WTC11 (cell line): ENCODE measurements at regions not wholly inside any gene's neighbourhood (a gene's known extent, or its start where the extent isn't known, plus 50 kb on each side); places are given as distances from the start of the nearest gene placed in this dataset.

ENCODE experiments used
- ATAC-seq: fragments of 200-7000 bp; cut with Tn5 transposase; 2 replicates; pipeline ENCODE4 v1.10.0; 2021; ENCODE audit warnings: mild to moderate bottlenecking, moderate library complexity
- CTCF ChIA-PET: fragments of 300-600 bp; sonication (Branson Sonifier 250); formaldehyde crosslinking; loops from one replicate; lab custom pipeline; 2021; ENCODE audit warnings: antibody characterized with exemption; lab: Charles Lee
- POLR2A ChIA-PET: fragments of 350-600 bp; sonication (Branson Sonifier 250); formaldehyde crosslinking; loops from one replicate; lab custom pipeline; 2021; ENCODE audit warnings: antibody characterized with exemption; lab: Charles Lee
- DNase-seq: peaks from one replicate; pipeline ENCODE4 v3.0.0; 2021; ENCODE audit warnings: low spot score
- H3K27ac Mint-ChIP-seq: 2 replicates; pipeline ENCODE4 v1.8.0; 2021; ENCODE audit warnings: mixed read lengths
- H3K27me3 Mint-ChIP-seq: 2 replicates; pipeline ENCODE4 v1.8.0; 2021; ENCODE audit warnings: low read depth, mild to moderate bottlenecking, moderate library complexity, mixed read lengths
- H3K36me3 Mint-ChIP-seq: 2 replicates; pipeline ENCODE4 v1.8.0; 2021; ENCODE audit warnings: mixed read lengths
- H3K4me1 Mint-ChIP-seq: 2 replicates; pipeline ENCODE4 v1.8.0; 2022; ENCODE audit warnings: mixed read lengths
- H3K4me3 Mint-ChIP-seq: 2 replicates; pipeline ENCODE4 v1.8.0; 2021; ENCODE audit warnings: mild to moderate bottlenecking, moderate library complexity, mixed read lengths
- H3K9me3 Mint-ChIP-seq: 2 replicates; pipeline ENCODE4 v1.8.0; 2021; ENCODE audit warnings: mixed read lengths
- AFF4 ChIP-seq: sonication (generic); formaldehyde crosslinking; IDR thresholded peaks from 2 replicates; pipeline ENCODE4 v1.8.1; 2023; ENCODE audit warnings: mild to moderate bottlenecking, missing genetic modification reagents, borderline replicate concordance
- ATF1 ChIP-seq: sonication (generic); formaldehyde crosslinking; IDR thresholded peaks from 2 replicates; pipeline ENCODE4 v1.8.1; 2023; ENCODE audit warnings: mild to moderate bottlenecking, moderate library complexity, missing genetic modification reagents
- CBFB ChIP-seq: sonication (generic); formaldehyde crosslinking; IDR thresholded peaks from 2 replicates; pipeline ENCODE4 v1.8.1; 2022; ENCODE audit warnings: mild to moderate bottlenecking, low read depth, missing genetic modification reagents
- EMX1 ChIP-seq: fragments of 250-450 bp; sonication (Bioruptor Pico); IDR thresholded peaks from 2 replicates; pipeline ENCODE4 v1.8.0; 2021; ENCODE audit warnings: mild to moderate bottlenecking
- ESRRA ChIP-seq: sonication (generic); formaldehyde crosslinking; IDR thresholded peaks from 2 replicates; pipeline ENCODE4 v1.8.1; 2022; ENCODE audit warnings: mild to moderate bottlenecking, missing genetic modification reagents, borderline replicate concordance
- ETV6 ChIP-seq: sonication (generic); formaldehyde crosslinking; IDR thresholded peaks from 2 replicates; pipeline ENCODE4 v1.8.1; 2022; ENCODE audit warnings: mild to moderate bottlenecking, missing genetic modification reagents
- FOXP1 ChIP-seq: sonication (generic); formaldehyde crosslinking; IDR thresholded peaks from 2 replicates; pipeline ENCODE4 v1.8.0; 2022; ENCODE audit warnings: missing genetic modification reagents, mild to moderate bottlenecking, moderate library complexity, borderline replicate concordance
- GABPB1 ChIP-seq: sonication (generic); formaldehyde crosslinking; IDR thresholded peaks from 2 replicates; pipeline ENCODE4 v1.8.1; 2023; ENCODE audit warnings: mild to moderate bottlenecking, missing genetic modification reagents
- JAZF1 ChIP-seq: fragments of 250-450 bp; sonication (Bioruptor Pico); IDR thresholded peaks from 2 replicates; pipeline ENCODE4 v1.9.0; 2021; ENCODE audit warnings: moderate library complexity, mild to moderate bottlenecking, inconsistent platforms
- MYBL2 ChIP-seq: sonication (generic); formaldehyde crosslinking; IDR thresholded peaks from 2 replicates; pipeline ENCODE4 v1.8.1; 2023; ENCODE audit warnings: mild to moderate bottlenecking, moderate library complexity, missing genetic modification reagents
- OVOL2 ChIP-seq: fragments of 250-450 bp; sonication (Bioruptor Pico); IDR thresholded peaks from 2 replicates; pipeline ENCODE4 v1.9.0; 2021; ENCODE audit warnings: mild to moderate bottlenecking, borderline replicate concordance
- SOX15 ChIP-seq: fragments of 250-450 bp; sonication (Bioruptor Pico); IDR thresholded peaks from 2 replicates; pipeline ENCODE4 v1.9.0; 2021; ENCODE audit warnings: mild to moderate bottlenecking
- SP1 ChIP-seq: sonication (generic); formaldehyde crosslinking; conservative IDR thresholded peaks from 2 replicates; pipeline ENCODE4 v1.8.1; 2022; ENCODE audit warnings: missing genetic modification reagents
- TCF7 ChIP-seq: sonication (generic); formaldehyde crosslinking; IDR thresholded peaks from 2 replicates; pipeline ENCODE4 v1.8.0; 2022; ENCODE audit warnings: mild to moderate bottlenecking, low read depth, missing genetic modification reagents, moderate library complexity
- ZNF219 ChIP-seq: sonication (generic); formaldehyde crosslinking; IDR thresholded peaks from 2 replicates; pipeline ENCODE4 v1.8.0; 2023; ENCODE audit warnings: missing genetic modification reagents, mild to moderate bottlenecking, borderline replicate concordance
- ZNF317 ChIP-seq: sonication (generic); formaldehyde crosslinking; IDR thresholded peaks from 2 replicates; pipeline ENCODE4 v1.8.1; 2023; ENCODE audit warnings: low read depth, mild to moderate bottlenecking, moderate library complexity, missing genetic modification reagents, borderline replicate concordance
- ZNF416 ChIP-seq: fragments of 250-450 bp; sonication (Bioruptor Pico); IDR thresholded peaks from 2 replicates; pipeline ENCODE4 v1.9.0; 2021; ENCODE audit warnings: mild to moderate bottlenecking, inconsistent platforms
- ZNF671 ChIP-seq: fragments of 250-450 bp; sonication (Bioruptor Pico); IDR thresholded peaks from 2 replicates; pipeline ENCODE4 v1.8.0; 2021; ENCODE audit warnings: mild to moderate bottlenecking
- ZSCAN18 ChIP-seq: fragments of 250-450 bp; sonication (Bioruptor Pico); IDR thresholded peaks from 2 replicates; pipeline ENCODE4 v2.1.2; 2022; ENCODE audit warnings: mild to moderate bottlenecking, moderate library complexity
- TF ChIP-seq, protein P1 (sequence below): sonication (generic); formaldehyde crosslinking; IDR thresholded peaks from 2 replicates; pipeline ENCODE4 v1.8.0; 2022; ENCODE audit warnings: mild to moderate bottlenecking, missing genetic modification reagents
- TF ChIP-seq, protein P2 (sequence below): sonication (generic); formaldehyde crosslinking; IDR thresholded peaks from 2 replicates; pipeline ENCODE4 v1.8.0; 2022; ENCODE audit warnings: mild to moderate bottlenecking, missing genetic modification reagents
- TF ChIP-seq, protein P3 (sequence below): sonication (generic); formaldehyde crosslinking; IDR thresholded peaks from 2 replicates; pipeline ENCODE4 v1.8.1; 2022; ENCODE audit warnings: missing genetic modification reagents, borderline replicate concordance
- TF ChIP-seq, protein P4 (sequence below): sonication (generic); formaldehyde crosslinking; IDR thresholded peaks from 2 replicates; pipeline ENCODE4 v1.8.1; 2022; ENCODE audit warnings: mild to moderate bottlenecking, moderate library complexity, missing genetic modification reagents
- TF ChIP-seq, protein P5 (sequence below): sonication (generic); formaldehyde crosslinking; IDR thresholded peaks from 2 replicates; pipeline ENCODE4 v1.8.1; 2023; ENCODE audit warnings: mild to moderate bottlenecking, missing genetic modification reagents, moderate library complexity
- TF ChIP-seq, protein P6 (sequence below): fragments of 250-450 bp; sonication (Bioruptor Pico); conservative IDR thresholded peaks from 2 replicates; pipeline ENCODE4 v1.9.0; 2021; ENCODE audit warnings: mild to moderate bottlenecking

DNA sequence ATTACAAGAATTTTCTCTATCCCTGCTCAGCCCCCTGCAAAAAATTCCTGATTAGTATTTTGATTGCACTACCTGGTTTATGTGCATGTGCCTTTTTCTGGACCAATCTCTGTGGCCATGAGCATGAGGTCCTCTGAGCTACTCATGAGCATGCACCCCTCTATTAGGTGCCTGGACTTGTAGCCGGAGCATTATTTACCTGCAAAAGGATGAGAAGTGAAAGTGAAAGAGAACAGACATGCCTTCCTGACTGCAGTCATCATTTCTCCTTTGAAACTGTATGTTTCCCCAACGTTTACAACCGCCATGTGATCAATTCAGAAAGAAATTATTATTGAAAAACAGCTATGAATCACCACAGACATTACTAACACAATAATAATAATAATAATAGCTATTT lies 1008.8 kb downstream of the ROBO2 start:
- TF ChIP-seq EMX1 (CRISPR knock-in tag) (no peak), SOX15 (no peak), JAZF1 (CRISPR knock-in tag) (no peak), ZNF317 (no peak), ATF1 (no peak), GABPB1 (CRISPR knock-in tag) (no peak), TCF7 (CRISPR knock-in tag) (no peak), OVOL2 (CRISPR knock-in tag) (no peak), ZNF219 (no peak), ZNF416 (CRISPR knock-in tag) (no peak), ETV6 (CRISPR knock-in tag) (no peak), MYBL2 (CRISPR knock-in tag) (no peak), FOXP1 (CRISPR knock-in tag) (no peak), ESRRA (CRISPR knock-in tag) (no peak)
- TF ChIP-seq, protein P1, sequence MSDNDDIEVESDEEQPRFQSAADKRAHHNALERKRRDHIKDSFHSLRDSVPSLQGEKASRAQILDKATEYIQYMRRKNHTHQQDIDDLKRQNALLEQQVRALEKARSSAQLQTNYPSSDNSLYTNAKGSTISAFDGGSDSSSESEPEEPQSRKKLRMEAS = no peak
- TF ChIP-seq, protein P2, sequence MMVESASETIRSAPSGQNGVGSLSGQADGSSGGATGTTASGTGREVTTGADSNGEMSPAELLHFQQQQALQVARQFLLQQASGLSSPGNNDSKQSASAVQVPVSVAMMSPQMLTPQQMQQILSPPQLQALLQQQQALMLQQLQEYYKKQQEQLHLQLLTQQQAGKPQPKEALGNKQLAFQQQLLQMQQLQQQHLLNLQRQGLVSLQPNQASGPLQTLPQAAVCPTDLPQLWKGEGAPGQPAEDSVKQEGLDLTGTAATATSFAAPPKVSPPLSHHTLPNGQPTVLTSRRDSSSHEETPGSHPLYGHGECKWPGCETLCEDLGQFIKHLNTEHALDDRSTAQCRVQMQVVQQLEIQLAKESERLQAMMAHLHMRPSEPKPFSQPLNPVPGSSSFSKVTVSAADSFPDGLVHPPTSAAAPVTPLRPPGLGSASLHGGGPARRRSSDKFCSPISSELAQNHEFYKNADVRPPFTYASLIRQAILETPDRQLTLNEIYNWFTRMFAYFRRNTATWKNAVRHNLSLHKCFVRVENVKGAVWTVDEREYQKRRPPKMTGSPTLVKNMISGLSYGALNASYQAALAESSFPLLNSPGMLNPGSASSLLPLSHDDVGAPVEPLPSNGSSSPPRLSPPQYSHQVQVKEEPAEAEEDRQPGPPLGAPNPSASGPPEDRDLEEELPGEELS (CRISPR knock-in tag) = no peak
- TF ChIP-seq, protein P3, sequence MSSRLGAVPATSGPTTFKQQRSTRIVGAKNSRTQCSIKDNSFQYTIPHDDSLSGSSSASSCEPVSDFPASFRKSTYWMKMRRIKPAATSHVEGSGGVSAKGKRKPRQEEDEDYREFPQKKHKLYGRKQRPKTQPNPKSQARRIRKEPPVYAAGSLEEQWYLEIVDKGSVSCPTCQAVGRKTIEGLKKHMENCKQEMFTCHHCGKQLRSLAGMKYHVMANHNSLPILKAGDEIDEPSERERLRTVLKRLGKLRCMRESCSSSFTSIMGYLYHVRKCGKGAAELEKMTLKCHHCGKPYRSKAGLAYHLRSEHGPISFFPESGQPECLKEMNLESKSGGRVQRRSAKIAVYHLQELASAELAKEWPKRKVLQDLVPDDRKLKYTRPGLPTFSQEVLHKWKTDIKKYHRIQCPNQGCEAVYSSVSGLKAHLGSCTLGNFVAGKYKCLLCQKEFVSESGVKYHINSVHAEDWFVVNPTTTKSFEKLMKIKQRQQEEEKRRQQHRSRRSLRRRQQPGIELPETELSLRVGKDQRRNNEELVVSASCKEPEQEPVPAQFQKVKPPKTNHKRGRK (CRISPR knock-in tag) = no peak
- TF ChIP-seq, protein P4, sequence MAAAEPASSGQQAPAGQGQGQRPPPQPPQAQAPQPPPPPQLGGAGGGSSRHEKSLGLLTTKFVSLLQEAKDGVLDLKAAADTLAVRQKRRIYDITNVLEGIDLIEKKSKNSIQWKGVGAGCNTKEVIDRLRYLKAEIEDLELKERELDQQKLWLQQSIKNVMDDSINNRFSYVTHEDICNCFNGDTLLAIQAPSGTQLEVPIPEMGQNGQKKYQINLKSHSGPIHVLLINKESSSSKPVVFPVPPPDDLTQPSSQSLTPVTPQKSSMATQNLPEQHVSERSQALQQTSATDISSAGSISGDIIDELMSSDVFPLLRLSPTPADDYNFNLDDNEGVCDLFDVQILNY = no peak
- TF ChIP-seq, protein P5, sequence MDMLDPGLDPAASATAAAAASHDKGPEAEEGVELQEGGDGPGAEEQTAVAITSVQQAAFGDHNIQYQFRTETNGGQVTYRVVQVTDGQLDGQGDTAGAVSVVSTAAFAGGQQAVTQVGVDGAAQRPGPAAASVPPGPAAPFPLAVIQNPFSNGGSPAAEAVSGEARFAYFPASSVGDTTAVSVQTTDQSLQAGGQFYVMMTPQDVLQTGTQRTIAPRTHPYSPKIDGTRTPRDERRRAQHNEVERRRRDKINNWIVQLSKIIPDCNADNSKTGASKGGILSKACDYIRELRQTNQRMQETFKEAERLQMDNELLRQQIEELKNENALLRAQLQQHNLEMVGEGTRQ = no peak
- ChIA-PET CTCF (no interaction called here), POLR2A (no interaction called here)
- Mint-ChIP-seq H3K4me3 (no peak overlapping the region), H3K27me3 (no peaks in the 10 kb centered on the region), H3K9me3 (no peaks in the 10 kb centered on the region), H3K36me3 (no peaks in the 10 kb centered on the region), H3K27ac (no peak overlapping the region; the same call in 1 of the 2 replicates), H3K4me1 (peaks cover 19% of the 10 kb centered on the region)
- DNase-seq = no peak
- ATAC-seq = no peak

GRCh38 chr3:78049521-78049920 lies 1009.6 kb downstream of the ROBO2 start:
- no peaks in the 10 kb centered on the region for H3K36me3 Mint-ChIP-seq
- H3K27ac Mint-ChIP-seq = no peak overlapping the region
- DNase-seq (no peak), ATAC-seq (no peak)
- H3K4me3 Mint-ChIP-seq = no peak overlapping the region
- ChIA-PET POLR2A (no interaction called here), CTCF (no interaction called here)
- H3K27me3 Mint-ChIP-seq = no peaks in the 10 kb centered on the region
- no peaks in the 10 kb centered on the region for H3K9me3 Mint-ChIP-seq
- peaks cover 10% of the 10 kb centered on the region for H3K4me1 Mint-ChIP-seq
- TF ChIP-seq AFF4 = no peak
- TF ChIP-seq ZNF671 = no peak
- TF ChIP-seq ZNF317 = no peak
- TF ChIP-seq, protein P6, sequence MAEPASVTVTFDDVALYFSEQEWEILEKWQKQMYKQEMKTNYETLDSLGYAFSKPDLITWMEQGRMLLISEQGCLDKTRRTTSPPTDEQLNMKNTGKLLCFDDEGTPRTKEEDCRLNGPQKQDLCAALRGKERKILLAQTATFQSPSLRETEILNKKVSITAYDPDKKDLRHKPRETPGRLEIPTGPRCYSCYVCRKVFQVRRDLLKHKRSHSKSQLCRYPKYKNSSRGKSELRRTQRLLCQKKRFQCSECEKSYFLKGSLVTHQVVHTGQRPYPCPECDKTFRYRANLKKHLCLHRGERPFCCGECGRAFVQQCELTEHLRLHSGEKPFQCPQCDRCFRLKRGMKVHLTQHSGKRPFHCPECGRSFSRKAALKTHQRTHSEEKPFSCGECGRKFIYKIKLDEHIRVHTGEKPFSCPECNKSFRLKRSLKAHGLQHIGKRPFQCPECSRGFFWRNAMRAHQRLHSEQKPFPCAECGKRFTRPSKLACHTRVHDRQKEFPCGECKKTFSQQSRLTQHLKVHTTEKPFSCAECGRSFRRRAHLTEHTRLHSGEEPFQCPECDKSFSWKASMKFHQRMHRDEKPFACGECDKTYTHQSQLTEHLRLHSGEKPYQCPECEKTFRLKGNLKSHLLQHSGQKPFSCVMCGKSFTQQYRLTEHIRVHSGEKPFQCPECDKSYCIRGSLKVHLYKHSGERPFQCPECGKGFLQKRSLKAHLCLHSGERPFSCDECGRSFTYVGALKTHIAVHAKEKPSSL (CRISPR knock-in tag) = no peak
- TF ChIP-seq ZSCAN18 (CRISPR knock-in tag) = no peak
- TF ChIP-seq SP1 (CRISPR knock-in tag) = no peak
- TF ChIP-seq CBFB (CRISPR knock-in tag) = no peak
